NCI-H1694 (cell line): ENCODE measurements at regions not wholly inside any gene's neighbourhood (a gene's known extent, or its start where the extent isn't known, plus 50 kb on each side); places are given as distances from the start of the nearest gene placed in this dataset.

Experiments used
- DNase-seq: peaks from one replicate; lab custom pipeline; 2025; lab: John Stamatoyannopoulos, UW

- no peak for DNase-seq
Observed at GRCh38 chr4:161010227-161010626, 1153.6 kb downstream of the FSTL5 start.
